Skeletal muscle cell (primary cell): ENCODE measurements at regions not wholly inside any gene's neighbourhood (a gene's known extent, or its start where the extent isn't known, plus 50 kb on each side); places are given as distances from the start of the nearest gene placed in this dataset.

Source experiments
- DNase-seq: peaks from one replicate; pipeline ENCODE4 v3.0.0-alpha.2; 2010; ENCODE audit warnings: low read depth
- H3K4me3 ChIP-seq: 2 replicates; pipeline ENCODE4 v1.5.1; 2011; ENCODE audit warnings: low read depth, mild to moderate bottlenecking, control low read depth, low read length, moderate library complexity

DNA sequence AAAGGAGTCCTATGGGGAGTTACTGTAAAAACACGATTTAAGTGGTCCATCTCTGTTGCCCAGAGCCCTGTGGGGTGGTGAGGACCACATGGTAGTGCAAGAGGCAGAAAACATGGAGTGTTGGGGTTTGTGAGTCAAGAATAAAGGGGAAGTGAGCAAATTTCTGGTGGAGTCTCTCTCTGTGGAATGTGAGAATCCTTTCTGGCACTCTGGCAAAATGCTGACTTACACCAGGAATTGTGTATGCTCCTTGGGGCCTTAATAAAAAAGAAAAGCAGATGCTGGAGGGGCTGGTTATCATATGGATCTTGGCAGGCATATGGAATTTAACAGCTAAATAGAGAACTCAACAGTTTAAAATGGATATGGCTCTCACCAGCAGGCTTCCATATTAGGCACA lies 486.0 kb downstream of the TNS3 start:
- no peak overlapping the region for H3K4me3 ChIP-seq
- DNase-seq, result no peak

GRCh38 chr7:47094462-47094861 lies 487.4 kb downstream of the TNS3 start:
- DNase-seq, result no peak
- H3K4me3 ChIP-seq, result no peak overlapping the region

- H3K4me3 ChIP-seq, result no peak overlapping the region
- no peak for DNase-seq
Measured at GRCh38 chr7:47093320-47094234, 488.3 kb downstream of the TNS3 start.

DNA sequence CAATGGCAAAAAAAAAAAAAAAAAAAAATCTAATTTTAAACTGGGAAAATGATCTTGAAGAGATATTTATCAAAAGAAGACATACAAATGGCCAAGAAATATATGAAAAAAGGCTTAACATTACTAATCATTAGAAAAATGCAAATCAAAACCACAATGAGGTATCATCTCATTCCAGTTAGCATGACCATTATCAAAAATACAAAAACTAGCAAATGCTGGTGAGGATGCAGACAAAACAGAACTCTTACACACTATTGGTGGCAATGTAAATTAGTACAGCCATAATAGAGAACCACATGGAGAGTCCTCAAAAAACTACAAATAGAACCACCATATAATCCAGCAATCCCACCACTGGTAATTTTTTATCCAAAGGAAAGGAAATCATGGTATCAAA lies 489.6 kb downstream of the TNS3 start:
- no peak for DNase-seq
- H3K4me3 ChIP-seq, result no peak overlapping the region

GRCh38 chr7:47091141-47091540 lies 490.8 kb downstream of the TNS3 start:
- no peak overlapping the region for H3K4me3 ChIP-seq
- no peak for DNase-seq

DNA sequence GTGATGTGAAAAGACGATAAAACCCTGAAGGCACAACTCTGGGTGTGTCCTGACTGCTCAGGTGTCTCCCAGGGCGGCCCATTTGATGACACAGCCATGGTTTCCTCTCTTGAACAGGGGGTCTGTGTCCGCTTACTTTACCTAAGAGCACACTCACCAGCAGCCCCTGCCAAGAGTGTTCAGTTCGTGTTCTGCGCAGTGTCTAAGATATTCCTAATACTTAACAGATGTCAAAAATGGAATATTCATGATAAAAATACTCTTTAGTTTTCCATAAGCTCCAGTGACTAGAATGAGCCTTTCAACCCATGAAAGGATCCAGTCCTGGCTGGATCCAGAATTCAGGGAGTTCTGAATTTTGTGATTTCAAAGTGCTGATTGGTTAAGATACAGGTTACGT lies 492.4 kb downstream of the TNS3 start:
- no peak for DNase-seq
- H3K4me3 ChIP-seq, result no peak overlapping the region

DNA sequence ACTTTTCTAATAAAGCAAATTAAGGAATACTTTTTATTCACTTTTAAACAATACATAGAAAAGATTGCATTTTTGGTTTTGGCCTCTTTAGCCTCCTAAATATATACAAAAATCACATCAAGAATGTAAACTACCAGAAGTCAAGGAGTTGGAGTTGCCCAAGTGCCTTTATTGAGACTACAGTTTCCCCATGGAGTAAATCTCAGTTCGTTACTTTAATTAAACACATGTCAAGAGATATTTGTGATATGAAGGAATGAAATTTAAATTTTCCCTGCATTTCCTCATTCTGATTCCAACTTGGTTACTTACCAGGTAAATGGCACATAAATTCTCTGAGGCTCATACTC lies 492.9 kb downstream of the TNS3 start:
- H3K4me3 ChIP-seq, result no peak overlapping the region
- DNase-seq, result no peak

DNA sequence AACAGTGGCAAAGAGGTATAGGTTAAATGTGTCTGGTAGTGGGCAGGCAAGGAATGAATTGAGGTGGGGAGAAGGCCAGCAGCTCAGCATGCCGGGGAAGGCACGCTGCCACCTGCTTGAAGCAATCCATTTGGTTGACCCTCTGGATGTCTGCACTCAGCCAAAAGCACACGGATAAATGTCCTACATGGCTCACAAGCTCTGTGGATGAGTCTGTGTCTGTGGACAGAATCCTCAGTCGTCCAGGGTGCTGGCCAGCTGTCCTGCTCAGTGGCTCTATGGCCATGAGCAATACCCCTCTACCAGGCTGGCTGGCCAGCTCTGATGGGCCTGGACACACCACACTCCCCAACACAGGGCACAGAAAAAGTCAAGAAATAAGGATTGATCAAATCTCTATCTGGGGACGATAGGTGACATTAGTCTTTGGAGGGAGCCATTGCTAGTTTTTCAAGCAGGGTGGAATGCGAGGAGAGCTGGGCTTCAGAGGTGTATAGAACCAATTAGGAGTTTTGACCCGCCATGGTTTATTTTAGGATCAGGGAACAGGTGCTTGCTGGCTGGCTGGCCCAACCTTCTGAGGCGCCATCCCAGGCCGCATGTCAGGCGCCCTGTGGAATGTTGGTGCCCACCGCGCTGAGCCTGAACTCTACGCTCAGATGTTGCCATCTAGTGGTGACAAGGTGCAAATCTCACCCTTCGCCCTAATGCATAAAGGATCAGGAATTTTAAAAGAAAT lies 493.4 kb downstream of the TNS3 start:
- no peak for DNase-seq
- H3K4me3 ChIP-seq, result no peak overlapping the region

DNA sequence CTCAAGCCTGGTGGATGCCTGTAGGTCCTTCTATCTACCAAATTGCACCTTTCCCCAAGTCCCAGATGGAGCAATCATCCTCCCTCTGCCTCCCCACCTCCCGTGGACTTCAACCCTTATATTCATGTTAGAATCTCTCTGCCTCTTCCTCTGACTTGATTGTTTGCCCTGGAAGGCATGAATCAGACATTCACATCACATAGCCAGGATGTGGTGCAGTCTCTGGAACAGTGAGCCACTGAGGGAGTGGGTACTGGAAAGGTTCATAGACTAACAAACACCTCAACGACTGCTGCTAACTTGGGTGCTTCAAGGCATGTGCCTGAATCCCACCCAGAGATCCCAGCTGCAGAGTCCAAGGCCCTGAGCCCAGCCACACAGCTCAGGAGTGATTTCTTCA lies 494.0 kb downstream of the TNS3 start:
- no peak overlapping the region for H3K4me3 ChIP-seq
- DNase-seq, result no peak

GRCh38 chr7:47085491-47086275 lies 496.2 kb downstream of the TNS3 start:
- no peak for DNase-seq
- H3K4me3 ChIP-seq, result no peak overlapping the region

DNA sequence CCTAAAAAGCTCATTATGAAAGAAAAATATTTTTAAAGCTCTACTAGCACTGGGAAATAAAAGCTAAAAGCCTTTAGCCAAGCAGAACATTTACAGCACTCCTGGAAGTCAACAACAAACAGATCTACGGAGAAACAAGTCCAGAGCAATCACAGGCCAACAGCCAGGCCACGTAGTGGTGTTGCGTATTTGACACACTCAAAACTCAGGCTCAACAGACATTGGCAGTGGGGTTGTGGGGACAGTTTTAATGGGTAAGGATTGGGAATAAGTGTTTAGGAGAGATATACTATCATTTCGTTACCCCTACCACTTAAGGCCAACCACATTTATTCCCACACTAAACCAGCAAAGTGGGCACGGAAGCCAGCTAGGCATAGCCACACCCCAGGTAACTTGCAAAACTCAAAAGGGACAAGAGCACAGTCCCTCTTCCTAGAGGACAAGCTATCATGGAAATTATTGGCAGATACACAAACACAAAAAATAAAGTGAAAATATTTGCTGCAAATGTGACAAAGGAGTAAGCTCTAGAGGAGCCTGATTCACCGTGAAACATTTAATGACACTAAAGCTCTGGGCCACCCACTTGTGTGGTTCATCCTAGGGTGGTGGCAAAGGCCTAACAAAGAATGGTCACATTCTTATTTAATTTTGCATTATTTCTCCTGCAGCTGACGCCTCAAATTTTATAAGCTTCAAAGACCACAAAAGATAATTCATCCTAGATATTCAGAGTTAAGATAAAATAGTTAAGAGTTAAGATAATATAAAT lies 498.2 kb downstream of the TNS3 start:
- no peak overlapping the region for H3K4me3 ChIP-seq
- no peak for DNase-seq

DNA sequence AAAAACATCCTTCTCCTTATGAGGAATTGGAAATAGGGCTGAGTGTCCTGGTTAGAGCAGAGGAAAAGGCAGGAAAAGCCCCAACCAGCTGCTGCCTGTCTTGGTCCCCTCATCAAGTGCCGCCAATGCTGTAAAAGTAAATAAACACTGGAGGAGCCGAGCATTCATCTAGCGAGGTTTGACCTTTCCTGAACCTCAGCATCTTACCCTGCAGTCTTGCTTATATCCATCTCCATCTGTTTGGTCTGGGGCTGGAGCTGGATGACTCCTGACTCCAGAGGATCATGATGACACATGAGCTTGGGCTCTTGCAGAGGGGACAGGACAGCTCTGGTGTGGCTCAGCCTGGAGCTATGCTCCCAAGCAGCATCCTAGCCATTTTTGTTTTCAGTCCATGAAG lies 501.1 kb downstream of the TNS3 start:
- H3K4me3 ChIP-seq, result no peak overlapping the region
- no peak for DNase-seq

DNA sequence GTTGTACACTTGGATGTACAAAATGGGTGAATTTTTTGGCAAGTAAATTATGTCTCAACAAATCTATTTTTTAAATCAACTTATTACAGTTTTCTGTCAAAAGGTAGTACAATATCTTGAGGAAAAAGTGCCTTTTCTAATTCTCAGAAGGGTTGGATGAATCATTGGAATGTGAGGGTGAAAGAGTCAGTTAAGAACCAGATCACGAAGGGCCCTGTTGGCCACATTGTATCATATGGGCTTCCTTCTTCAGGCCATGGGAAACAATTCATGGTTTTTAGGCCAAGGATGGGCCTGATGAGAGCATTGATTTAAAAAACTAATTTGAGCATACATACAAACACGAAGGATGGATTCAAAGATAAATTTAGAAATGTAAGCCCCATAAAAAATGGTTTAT lies 503.7 kb downstream of the TNS3 start:
- no peak for DNase-seq

GRCh38 chr7:47074702-47075153 lies 507.2 kb downstream of the TNS3 start:
- DNase-seq, result no peak
- H3K4me3 ChIP-seq, result no peak overlapping the region

More for the DNA sequence above, 503.7 kb downstream of the TNS3 start:
- no peak overlapping the region for H3K4me3 ChIP-seq

GRCh38 chr7:47073284-47073683 lies 508.6 kb downstream of the TNS3 start:
- no peak for DNase-seq
- no peak overlapping the region for H3K4me3 ChIP-seq

GRCh38 chr7:47071866-47072265 lies 510.0 kb downstream of the TNS3 start:
- H3K4me3 ChIP-seq, result no peak overlapping the region
- DNase-seq, result no peak

- no peak overlapping the region for H3K4me3 ChIP-seq
- DNase-seq, result no peak
Measured at GRCh38 chr7:47069385-47070076, 512.4 kb downstream of the TNS3 start.

DNA sequence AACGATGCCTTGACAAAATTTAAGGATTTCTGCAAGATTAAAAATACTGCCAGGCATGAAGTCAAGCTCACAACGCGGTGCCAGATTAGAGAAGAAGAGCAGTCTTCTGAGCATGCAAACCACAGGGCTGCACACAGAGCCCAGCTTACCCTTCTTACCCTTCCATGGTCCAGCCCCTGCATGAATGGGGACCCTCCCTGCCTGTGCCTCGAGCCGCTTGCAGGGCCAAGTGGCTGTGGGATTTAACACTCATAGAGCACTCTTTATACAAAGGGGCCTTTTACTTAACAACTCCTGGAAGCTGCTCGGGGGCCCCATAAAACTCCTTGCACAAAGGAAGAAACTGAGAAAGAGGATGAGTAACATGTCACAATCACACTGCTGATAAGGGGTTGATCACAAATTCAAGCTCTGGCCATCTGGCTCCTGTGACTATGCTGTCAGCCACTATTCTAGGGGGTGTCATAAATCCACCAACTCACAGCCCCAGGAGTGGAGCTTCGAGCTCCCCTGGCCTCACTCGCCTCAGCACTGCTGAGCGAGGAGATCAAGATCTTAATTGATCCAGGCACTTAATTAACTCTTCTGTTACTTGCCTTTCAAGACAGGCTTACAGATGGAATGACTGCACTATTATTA lies 514.8 kb downstream of the TNS3 start:
- H3K4me3 ChIP-seq, result no peak overlapping the region
- DNase-seq, result no peak
